Mesendoderm (in vitro differentiated cells): ENCODE measurements at regions not wholly inside any gene's neighbourhood (a gene's known extent, or its start where the extent isn't known, plus 50 kb on each side); places are given as distances from the start of the nearest gene placed in this dataset.
"Not testable (repeated sequence)": the region's sequence is repeated elsewhere in the genome, so short reads cannot be mapped to it uniquely, and the experiment has no call there.

Experiments used
- DNase-seq: peaks from one replicate; pipeline ENCODE4 v3.0.0; 2013
- H2AK5ac ChIP-seq: 2 replicates; pipeline ENCODE4 v1.6.1; 2013; ENCODE audit warnings: low read length, inconsistent platforms
- H2BK120ac ChIP-seq: 2 replicates; pipeline ENCODE4 v1.6.1; 2013; ENCODE audit warnings: low read depth, mild to moderate bottlenecking, low read length, moderate library complexity, mixed read lengths
- H2BK15ac ChIP-seq: replicated peaks from 2 replicates; pipeline ENCODE4 v1.6.1; 2013; ENCODE audit warnings: low read depth, mild to moderate bottlenecking, moderate library complexity
- H2BK5ac ChIP-seq: 2 replicates; pipeline ENCODE4 v1.6.1; 2013; ENCODE audit warnings: low read length, inconsistent platforms
- H3K18ac ChIP-seq: 2 replicates; pipeline ENCODE4 v1.6.1; 2013; ENCODE audit warnings: mild to moderate bottlenecking, low read length, mixed read lengths
- H3K23ac ChIP-seq: one replicate; pipeline ENCODE4 v1.6.1; 2013; ENCODE audit warnings: low read length
- H3K27ac ChIP-seq: 2 replicates; pipeline ENCODE4 v1.5.1; 2013; ENCODE audit warnings: low read depth, mild to moderate bottlenecking, inconsistent platforms, low read length, moderate library complexity
- H3K27me3 ChIP-seq: 2 replicates; pipeline ENCODE4 v1.6.1; 2013; ENCODE audit warnings: low read length, control low read depth, mild to moderate bottlenecking, inconsistent platforms; ENCODE audit not compliant: insufficient read depth, poor library complexity
- H3K36me3 ChIP-seq: 2 replicates; pipeline ENCODE4 v1.6.1; 2013; ENCODE audit warnings: low read length, inconsistent platforms; ENCODE audit not compliant: control insufficient read depth, insufficient read depth
- H3K4ac ChIP-seq: one replicate; pipeline ENCODE4 v1.6.1; 2013; ENCODE audit warnings: low read depth, mild to moderate bottlenecking, low read length, moderate library complexity
- H3K4me1 ChIP-seq: 2 replicates; pipeline ENCODE4 v1.6.1; 2013; ENCODE audit warnings: low read depth, low read length, inconsistent platforms; ENCODE audit not compliant: control insufficient read depth
- H3K4me2 ChIP-seq: 2 replicates; pipeline ENCODE4 v1.6.1; 2013; ENCODE audit warnings: low read length
- H3K4me3 ChIP-seq: 2 replicates; pipeline ENCODE4 v1.5.1; 2013; ENCODE audit warnings: mild to moderate bottlenecking, low read length
- H3K56ac ChIP-seq: one replicate; pipeline ENCODE4 v1.6.1; 2013; ENCODE audit warnings: low read length
- H3K79me1 ChIP-seq: 2 replicates; pipeline ENCODE4 v1.6.1; 2013; ENCODE audit warnings: low read length, inconsistent platforms
- H3K79me2 ChIP-seq: 2 replicates; pipeline ENCODE4 v1.6.1; 2013; ENCODE audit warnings: mild to moderate bottlenecking, low read length; ENCODE audit not compliant: control insufficient read depth, insufficient read depth
- H3K9ac ChIP-seq: 2 replicates; pipeline ENCODE4 v1.6.1; 2013; ENCODE audit warnings: low read length, inconsistent platforms
- H4K5ac ChIP-seq: one replicate; pipeline ENCODE4 v1.6.1; 2013; ENCODE audit warnings: low read length
- H4K8ac ChIP-seq: one replicate; pipeline ENCODE4 v1.6.1; 2013; ENCODE audit warnings: low read depth, mild to moderate bottlenecking, control low read depth, low read length, moderate library complexity
- WGBS: extraction: QIAGEN DNeasy Blood & Tissue Kit; methylation state at CpG from one replicate; pipeline ENCODE4 v1.1.7; 2013; ENCODE audit warnings: low lambda C conversion rate, missing lambda C conversion rate; ENCODE audit not compliant: insufficient coverage; ENCODE audit errors: extremely low coverage; 5-methylcytosine and 5-hydroxymethylcytosine counted together

DNA sequence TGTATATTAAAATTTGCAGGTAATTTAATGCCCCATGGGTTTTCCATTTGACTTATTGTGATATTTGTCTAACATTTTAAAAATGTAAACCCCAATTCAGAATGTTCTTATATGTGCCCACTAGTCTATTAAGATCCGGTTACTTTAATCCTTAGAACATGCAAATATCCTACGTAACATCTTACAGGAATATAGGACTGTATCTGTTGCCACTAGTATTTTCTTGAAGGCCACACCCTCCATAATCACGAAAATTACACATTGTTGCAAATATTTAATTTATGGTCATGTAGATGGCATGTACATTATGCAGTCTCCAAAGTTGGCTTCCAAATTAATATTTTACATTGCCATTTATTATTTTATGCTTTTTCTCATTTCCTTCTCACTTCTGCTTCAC, 329.2 kb upstream of the NOTCH2NLA start:
- not testable (repeated sequence) for H3K79me2 ChIP-seq, DNase-seq, H3K4ac ChIP-seq, H3K4me3 ChIP-seq, H2BK15ac ChIP-seq, H3K27ac ChIP-seq, H3K27me3 ChIP-seq, H3K4me1 ChIP-seq, H2BK5ac ChIP-seq, H4K8ac ChIP-seq, H4K5ac ChIP-seq, H2BK120ac ChIP-seq, H3K36me3 ChIP-seq, H3K18ac ChIP-seq, H2AK5ac ChIP-seq, H3K9ac ChIP-seq, H3K23ac ChIP-seq, H3K79me1 ChIP-seq, H3K56ac ChIP-seq, H3K4me2 ChIP-seq
- no CpG with 5 or more reads among the region's 3 CpGs for WGBS

DNA sequence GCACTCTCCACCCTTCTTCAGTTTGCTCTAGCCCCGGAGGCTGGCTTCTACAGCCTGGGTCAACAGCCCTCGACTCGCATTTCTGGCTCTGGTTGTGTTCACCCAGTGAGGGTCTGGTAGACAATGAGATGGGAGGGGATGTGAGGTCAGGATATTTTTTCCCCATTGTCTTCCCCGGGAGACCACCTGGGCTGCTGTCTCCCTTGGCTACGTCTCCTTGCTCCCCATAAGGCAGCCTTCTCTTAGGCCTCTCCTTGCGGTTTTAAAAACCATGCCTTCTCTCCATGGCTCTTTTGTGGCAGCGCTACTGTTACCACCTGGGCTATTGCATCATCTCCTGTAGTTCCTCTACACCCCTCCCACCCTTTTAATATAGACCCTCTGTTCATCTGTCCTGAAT, 327.6 kb upstream of the NOTCH2NLA start:
- H3K4me2 ChIP-seq, H3K4me3 ChIP-seq, H2AK5ac ChIP-seq, H3K18ac ChIP-seq, H3K27me3 ChIP-seq, H2BK120ac ChIP-seq, DNase-seq, H2BK15ac ChIP-seq, H3K9ac ChIP-seq, H2BK5ac ChIP-seq, H3K79me2 ChIP-seq, H3K23ac ChIP-seq, H3K27ac ChIP-seq, H3K4me1 ChIP-seq, H3K36me3 ChIP-seq, H3K56ac ChIP-seq, H3K4ac ChIP-seq, H4K5ac ChIP-seq, H4K8ac ChIP-seq, H3K79me1 ChIP-seq: not testable (repeated sequence)
- no CpG with 5 or more reads among the region's 7 CpGs for WGBS

DNA sequence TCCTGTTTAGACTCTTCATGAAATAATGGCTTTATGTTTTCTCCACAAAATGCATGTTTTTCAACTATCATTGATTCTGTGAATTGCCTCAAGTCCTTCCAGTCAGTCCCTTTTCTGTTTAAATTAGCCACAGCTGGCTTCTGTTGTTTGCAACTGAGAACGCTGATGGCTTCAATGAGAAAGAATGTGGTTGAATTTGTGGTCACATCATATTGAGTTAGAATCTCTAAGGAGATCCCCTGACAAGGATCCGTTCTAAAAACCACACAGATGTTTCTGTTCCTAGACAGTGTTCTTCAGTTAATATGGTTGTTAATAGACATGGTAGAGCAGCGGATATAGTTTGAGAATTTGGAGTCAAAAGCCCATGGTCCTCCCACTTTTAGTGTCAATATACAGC, 323.6 kb upstream of the NOTCH2NLA start:
- no CpG with 5 or more reads among the region's 3 CpGs for WGBS
- not testable (repeated sequence) for H3K56ac ChIP-seq, H3K79me1 ChIP-seq, H3K36me3 ChIP-seq, H3K27ac ChIP-seq, H3K27me3 ChIP-seq, H3K9ac ChIP-seq, H3K4me3 ChIP-seq, H3K23ac ChIP-seq, H2AK5ac ChIP-seq, DNase-seq, H2BK5ac ChIP-seq, H2BK15ac ChIP-seq, H3K18ac ChIP-seq, H3K4me1 ChIP-seq, H2BK120ac ChIP-seq, H3K79me2 ChIP-seq, H4K5ac ChIP-seq, H3K4me2 ChIP-seq, H3K4ac ChIP-seq, H4K8ac ChIP-seq

DNA sequence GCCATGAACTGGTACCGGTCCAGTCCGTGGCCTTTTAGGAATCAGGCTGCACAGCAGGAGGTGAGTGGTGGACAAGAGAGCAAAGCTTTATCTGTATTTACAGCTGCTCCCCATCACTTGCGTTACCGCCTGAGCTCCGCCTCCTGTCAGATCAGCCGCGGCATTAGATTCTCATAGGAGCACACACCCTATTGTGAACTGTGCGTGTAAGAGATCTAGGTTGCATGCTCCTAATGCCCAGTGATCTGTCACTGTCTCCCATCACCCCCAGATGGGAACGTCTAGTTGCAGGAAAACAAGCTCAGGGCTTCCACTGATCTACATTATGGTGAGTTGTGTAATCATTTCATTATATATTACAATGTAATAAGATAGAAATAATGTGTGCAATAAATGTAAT, 319.9 kb upstream of the NOTCH2NLA start:
- H3K79me2 ChIP-seq, H2BK5ac ChIP-seq, H2AK5ac ChIP-seq, H3K4me2 ChIP-seq, H4K8ac ChIP-seq, H3K79me1 ChIP-seq, H3K56ac ChIP-seq, DNase-seq, H2BK15ac ChIP-seq, H2BK120ac ChIP-seq, H3K36me3 ChIP-seq, H3K4me3 ChIP-seq, H3K27ac ChIP-seq, H3K18ac ChIP-seq, H3K23ac ChIP-seq, H3K4ac ChIP-seq, H3K4me1 ChIP-seq, H3K27me3 ChIP-seq, H4K5ac ChIP-seq, H3K9ac ChIP-seq: not testable (repeated sequence)
- WGBS = no CpG with 5 or more reads among the region's 9 CpGs

DNA sequence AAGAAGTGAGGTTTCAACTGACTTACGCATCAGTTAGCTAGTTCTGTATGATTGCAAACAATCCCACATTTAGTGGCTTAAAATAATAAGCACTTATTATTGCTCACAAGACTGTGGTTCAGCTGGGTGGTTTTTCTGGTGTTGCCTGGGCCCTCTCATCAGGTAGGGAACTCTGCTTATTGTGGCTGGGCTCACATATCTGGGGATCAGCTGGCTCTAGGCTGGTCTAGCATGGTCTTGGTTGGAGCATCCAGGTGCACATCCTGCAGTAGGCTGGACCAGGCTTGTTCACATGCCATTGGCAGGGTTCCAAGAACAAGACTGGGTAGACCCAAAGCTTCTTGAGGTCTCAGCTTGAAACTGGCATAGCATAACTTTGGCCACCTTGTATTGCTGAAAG, 317.4 kb upstream of the NOTCH2NLA start:
- not testable (repeated sequence) for H3K4me3 ChIP-seq, H3K27ac ChIP-seq
- WGBS = no CpG with 5 or more reads among the region's 1 CpG

DNA sequence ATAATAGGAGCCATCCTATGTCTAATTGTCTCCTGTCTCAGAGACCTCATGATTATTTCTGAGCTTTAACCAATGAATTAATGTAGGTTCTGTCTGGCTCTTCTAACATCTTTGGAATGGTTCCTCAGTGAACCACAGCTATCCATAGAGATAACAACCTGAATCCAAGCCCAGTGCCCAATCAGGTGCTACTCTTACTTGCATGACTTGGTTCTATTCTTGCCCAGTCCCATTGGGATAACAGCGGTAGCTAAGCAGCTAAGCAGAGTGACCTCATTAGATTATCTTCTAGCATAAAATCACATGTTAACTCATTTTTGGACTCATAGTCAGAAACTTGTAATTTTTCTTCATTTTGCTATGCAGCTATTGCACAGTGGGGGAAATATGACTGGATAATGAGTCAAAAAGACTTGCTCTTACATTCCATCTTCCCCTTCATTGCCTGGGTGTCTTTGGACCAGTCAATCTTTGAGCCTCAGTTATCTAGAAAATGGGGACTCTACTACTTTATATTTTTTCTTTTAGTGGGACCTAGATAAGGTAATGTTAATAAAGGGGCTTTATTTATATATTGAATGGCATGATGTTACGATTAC, 309.1 kb upstream of the NOTCH2NLA start:
- H3K9ac ChIP-seq, H3K4me3 ChIP-seq, H3K56ac ChIP-seq, H3K18ac ChIP-seq, H3K4ac ChIP-seq, H3K79me2 ChIP-seq, H3K27ac ChIP-seq, H3K36me3 ChIP-seq, H2BK5ac ChIP-seq, H3K23ac ChIP-seq, H3K27me3 ChIP-seq, H4K5ac ChIP-seq, H3K4me2 ChIP-seq, DNase-seq, H2BK15ac ChIP-seq, H2BK120ac ChIP-seq, H2AK5ac ChIP-seq, H3K79me1 ChIP-seq, H3K4me1 ChIP-seq, H4K8ac ChIP-seq: not testable (repeated sequence)
- no CpG with 5 or more reads among the region's 2 CpGs for WGBS

More for the DNA sequence above, 317.4 kb upstream of the NOTCH2NLA start:
- not testable (repeated sequence) for H2AK5ac ChIP-seq, H3K36me3 ChIP-seq, H3K56ac ChIP-seq, H3K4ac ChIP-seq, H3K23ac ChIP-seq, H3K18ac ChIP-seq, H3K9ac ChIP-seq, H2BK120ac ChIP-seq, H4K8ac ChIP-seq, H3K4me1 ChIP-seq, H3K27me3 ChIP-seq, H3K79me2 ChIP-seq, H4K5ac ChIP-seq, H3K4me2 ChIP-seq, H2BK15ac ChIP-seq, DNase-seq, H3K79me1 ChIP-seq, H2BK5ac ChIP-seq
